ENCODE measurements at regions not wholly inside any gene's neighbourhood (a gene's known extent, or its start where the extent isn't known, plus 50 kb on each side); places are given as distances from the start of the nearest gene placed in this dataset.
"Not testable (repeated sequence)": the region's sequence is repeated elsewhere in the genome, so short reads cannot be mapped to it uniquely, and the experiment has no call there.

DNA sequence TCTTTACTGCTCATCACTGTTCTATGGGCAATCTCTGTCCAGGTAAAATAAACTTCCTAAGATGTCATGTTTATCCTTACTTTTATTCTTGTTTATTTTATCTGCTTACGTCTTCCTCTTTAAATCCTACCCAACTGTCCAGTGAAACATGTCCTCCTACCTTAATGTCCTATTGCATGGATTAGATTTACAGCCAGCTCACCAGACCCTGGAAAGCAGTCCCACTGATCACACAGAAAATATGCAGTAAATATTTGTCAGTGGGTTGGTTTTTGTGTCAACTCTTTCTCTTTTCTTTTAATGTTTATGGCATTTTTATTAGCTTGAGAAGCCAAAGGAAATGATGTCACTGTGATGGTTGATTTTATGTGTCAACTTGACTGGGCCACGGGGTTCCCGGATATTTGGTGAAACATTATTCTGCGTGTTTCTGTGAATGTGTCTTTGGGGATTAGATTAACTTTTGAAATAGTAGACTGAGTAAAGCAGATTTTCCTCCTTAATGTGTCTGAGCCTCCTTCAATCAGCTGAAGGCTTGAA is 258.3 kb downstream of the SRGAP2C start:
- DNase-seq, result no peak

DNA sequence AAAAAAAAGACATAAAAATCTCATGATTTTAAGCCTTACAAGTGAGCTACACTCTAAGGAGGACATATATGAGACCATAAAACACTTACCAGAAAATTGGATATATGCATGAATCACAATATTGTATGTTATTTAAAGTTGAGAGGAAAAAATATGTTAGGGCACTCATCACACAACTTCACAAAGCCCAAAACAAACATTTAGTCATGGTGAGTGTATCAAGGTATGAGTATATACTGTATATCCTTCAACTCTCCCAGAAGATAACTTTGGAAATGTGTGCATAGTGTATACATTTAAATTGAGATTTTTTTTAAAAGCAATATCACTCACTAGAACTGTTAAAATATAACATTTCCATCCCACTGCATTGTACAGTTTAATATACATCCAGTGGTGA is 259.3 kb downstream of the SRGAP2C start:
- DNase-seq, result no peak

GRCh38 chr1:121445679-121446078 is 260.9 kb downstream of the SRGAP2C start:
- DNase-seq, result no peak

- DNase-seq, result not testable (repeated sequence)
Measured at GRCh38 chr1:121447280-121447923, 262.6 kb downstream of the SRGAP2C start.

- DNase-seq, result not testable (repeated sequence)
Measured at GRCh38 chr1:121448064-121448463, 263.3 kb downstream of the SRGAP2C start.

- DNase-seq, result no peak
Measured at GRCh38 chr1:121448851-121449250, 264.1 kb downstream of the SRGAP2C start.

GRCh38 chr1:121452484-121452883 is 267.7 kb downstream of the SRGAP2C start:
- DNase-seq, result no peak

GRCh38 chr1:121458291-121459048 is 273.7 kb downstream of the SRGAP2C start:
- DNase-seq, result no peak

DNA sequence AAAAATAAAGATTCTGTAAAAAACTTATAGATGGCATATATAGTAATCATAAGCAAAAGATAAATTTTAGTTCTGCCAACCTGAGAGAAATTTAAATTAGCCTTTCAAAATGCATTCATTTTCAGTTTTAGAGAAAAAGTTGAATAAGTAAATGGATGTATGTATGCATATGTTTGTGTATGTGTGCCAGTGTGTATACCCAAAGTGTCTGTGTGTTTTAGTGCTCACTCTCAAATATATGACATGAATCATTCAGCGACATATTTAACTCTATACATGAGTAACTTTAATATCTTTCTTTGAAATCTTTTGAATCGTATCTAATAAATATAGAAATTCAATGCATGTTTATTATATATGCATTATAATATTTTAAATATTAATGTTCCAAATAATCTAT is 274.5 kb downstream of the SRGAP2C start:
- DNase-seq, result no peak

- not testable (repeated sequence) for DNase-seq
Measured at GRCh38 chr1:121469395-121469794, 284.6 kb downstream of the SRGAP2C start.

- DNase-seq, result not testable (repeated sequence)
Measured at GRCh38 chr1:121470401-121470800, 285.6 kb downstream of the SRGAP2C start.

DNA sequence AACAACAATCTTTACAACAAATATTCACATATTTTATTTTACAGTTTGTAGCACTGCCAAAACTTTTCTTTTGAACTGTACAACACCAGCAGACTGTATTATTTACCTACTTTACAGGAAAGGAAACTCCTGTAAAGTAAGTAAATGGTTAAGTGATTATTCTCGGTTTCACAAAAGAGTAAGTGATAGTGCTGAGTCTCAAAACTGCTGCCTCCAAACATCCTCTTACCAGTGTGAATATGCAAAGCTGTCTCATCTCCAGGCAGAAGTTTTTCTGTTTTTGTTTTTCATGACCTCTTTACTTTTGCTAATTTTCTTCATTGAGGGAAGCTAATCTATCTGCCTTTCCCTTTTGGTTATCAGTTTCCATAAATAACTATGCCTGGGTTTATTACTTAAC is 286.7 kb downstream of the SRGAP2C start:
- DNase-seq, result no peak

DNA sequence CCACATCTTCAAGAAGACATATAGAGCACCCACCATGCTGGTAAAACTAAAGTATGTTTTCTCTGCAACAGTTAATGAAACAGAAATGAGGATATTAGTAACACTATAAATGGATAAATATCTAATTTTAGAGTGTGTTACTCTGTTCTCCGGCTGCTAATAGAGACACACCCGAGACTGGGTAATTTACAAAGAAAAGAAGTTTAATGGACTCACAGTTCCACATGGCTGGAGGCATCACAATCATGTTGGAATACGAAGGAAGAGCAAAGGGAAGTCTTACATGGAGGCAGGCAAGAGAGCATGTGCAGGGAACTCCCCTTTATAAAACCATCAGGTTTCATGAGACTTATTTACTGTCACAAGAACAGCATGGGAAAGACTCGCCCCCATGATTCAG is 287.2 kb downstream of the SRGAP2C start:
- DNase-seq, result no peak

DNA sequence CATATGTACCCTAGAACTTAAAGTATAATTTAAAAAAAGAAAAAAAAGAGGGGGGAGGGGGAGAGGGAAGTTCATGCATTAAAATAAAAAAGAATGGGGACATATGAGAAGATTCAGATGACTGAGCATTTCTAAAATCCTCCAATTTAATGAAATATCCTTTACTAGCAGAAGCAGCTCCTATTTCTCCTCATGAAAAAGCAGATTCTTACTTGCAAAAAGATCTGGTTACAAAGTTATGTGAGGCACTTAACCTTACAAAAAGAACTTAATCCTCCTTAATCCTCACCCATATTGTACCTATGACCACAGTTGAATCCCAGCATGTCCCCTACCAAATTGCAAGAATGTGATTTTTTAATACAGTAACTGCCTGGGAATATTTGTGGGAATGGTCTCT is 298.5 kb downstream of the SRGAP2C start:
- DNase-seq, result no peak

DNA sequence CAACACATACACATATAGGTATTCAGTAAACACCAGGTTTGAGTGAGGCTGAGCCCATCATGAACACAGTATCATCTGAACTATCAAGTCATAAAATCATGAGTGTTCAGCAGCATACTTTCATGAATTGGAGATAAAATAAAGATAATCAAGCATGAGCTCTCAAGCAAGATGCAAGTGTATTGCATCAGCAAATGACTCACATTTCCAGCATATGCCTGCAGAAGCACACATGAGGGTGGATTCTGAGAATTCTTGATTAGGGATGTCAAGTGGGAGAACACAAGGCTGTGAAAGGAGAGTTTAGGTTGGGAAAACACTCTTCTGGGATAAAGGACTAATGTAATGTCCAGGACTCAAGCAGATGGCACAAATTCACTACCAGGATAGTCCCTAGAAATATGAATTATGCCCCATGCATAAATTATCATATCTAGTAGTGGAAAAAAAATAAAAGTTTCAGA is 299.2 kb downstream of the SRGAP2C start:
- peak in 9 of 56 donors; percentile 3 to 45 (median 26) for DNase-seq

GRCh38 chr1:121494796-121495195 is 310.0 kb downstream of the SRGAP2C start:
- DNase-seq, result not testable (repeated sequence)

DNA sequence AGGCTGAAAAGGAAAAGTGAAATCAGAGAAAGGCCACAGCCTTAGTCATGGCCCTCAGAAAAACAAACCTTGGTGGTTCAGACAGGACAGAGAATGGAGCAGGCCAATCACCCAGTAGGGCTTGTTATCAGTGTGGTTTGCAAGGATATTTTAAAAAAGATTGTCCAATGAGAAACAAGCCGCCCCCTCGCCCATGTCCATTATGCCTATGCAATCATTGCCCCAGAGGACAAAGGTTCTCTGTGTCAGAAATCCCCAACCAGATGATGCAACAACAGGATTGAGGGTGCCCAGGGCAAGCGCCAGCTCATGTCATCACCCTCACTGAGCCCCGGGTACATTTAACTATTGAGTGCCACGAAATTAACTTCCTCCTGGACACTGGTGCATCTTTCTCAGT is 326.7 kb downstream of the SRGAP2C start:
- DNase-seq, result peak in 8 of 56 donors; percentile 1 to 35 (median 14)

DNA sequence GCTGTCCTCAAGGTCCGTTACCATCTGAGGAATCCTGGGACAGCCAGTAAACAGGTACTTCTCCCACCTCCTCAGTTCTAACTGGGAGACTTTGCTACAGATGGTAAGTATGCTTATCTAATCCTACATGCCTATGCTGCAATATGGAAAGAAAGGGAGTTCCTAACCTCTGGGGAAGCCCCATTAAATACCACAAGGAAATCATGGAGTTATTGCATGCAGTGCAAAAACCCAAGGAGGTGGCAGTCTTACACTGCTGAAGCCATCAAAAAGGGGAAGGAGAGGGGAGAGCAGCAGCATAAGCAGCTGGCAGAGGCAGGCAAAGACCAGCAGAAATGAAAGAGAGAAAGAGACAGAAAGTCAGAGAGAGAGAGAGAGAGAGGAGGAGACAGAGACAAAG is 327.1 kb downstream of the SRGAP2C start:
- not testable (repeated sequence) for DNase-seq

GRCh38 chr1:121515235-121515634 is 330.5 kb downstream of the SRGAP2C start:
- no peak for DNase-seq

DNA sequence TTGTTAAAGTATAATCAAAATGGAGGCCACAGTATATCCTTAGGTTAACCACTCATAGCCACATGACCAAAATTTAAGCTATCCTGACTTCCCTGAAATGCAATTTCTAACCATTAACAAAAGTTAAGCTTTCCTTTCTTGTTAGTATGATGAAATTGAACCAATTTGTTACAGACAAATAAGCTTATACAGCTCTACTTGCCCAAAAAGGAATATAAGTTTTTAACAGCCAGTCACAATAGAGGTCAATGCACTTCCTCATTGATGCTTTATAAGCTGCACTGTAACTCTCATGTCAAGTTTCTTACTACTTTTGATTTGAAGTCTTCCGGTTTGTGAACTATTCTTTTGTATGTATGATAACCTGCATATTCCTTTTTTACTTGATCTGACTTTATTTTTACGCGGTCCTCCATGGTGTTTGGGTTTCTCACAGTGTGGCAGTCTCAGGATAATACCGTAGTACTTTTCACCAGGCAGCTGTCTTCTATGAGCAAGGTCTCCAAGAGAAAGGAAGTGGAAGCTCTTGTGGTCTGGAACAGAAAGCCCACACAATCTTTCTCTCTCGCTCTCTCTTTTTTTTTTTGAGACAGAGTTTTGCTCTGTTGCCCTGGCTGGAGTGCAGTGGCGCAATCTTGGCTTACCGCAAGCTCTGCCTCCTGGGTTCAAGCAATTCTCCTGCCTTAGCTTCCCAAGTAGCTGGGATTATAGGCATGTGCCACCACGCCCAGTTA is 331.6 kb downstream of the SRGAP2C start:
- DNase-seq, result peak in 1 of 56 donors; percentile 12

DNA sequence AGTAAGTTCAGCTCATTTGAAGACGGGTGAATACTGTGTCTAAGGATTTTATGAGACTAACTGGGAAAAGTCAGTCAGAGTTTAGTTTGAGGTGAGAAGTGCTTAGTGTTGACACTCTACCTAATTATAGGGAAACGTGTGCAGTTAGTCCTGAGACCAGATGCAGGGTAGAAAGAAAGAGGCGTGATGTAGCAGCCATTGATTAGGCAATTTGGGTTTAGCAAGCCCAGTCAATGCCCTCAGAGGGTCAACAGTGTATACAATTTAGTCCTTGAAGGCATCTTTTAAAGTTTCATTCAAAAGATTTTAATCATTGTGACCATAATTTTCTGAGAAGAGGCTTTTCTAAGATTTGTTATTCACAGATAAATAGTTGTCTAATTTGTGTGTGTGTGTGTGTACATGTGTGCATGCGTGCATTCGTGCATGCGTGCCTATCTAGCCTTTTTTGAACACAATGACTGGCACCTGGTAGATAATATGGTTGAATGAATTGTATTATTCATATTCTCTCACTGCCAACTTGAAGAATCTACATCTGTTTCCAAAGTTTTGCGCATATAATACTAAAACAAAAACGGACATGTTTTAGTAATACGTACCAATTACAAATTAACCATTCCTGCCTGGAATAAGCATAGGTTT is 332.9 kb downstream of the SRGAP2C start:
- no peak for DNase-seq

DNA sequence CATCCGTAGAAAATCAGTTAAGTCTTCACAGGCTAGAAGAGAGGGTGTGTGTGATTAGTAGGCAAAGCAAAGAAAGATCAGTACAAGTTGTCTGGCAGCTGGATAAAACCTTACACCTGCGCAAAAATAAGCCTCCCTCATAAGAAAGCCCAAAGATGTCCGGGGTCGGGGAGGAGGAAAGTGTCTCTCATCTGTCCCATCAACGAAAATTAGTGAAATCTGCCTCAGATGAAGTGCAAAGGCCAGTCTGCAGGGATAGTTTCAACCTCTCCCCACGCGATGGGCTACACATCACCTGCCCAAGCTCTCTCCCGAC is 333.9 kb downstream of the SRGAP2C start:
- DNase-seq, result peak in 2 of 56 donors; percentile 50 to 58
